CD4-positive, alpha-beta T cell treated with Interferon gamma for 1 hour (primary cell): ENCODE measurements at regions not wholly inside any gene's neighbourhood (a gene's known extent, or its start where the extent isn't known, plus 50 kb on each side); places are given as distances from the start of the nearest gene placed in this dataset.
"Not testable (repeated sequence)": the region's sequence is repeated elsewhere in the genome, so short reads cannot be mapped to it uniquely, and the experiment has no call there.

Experiments used
- DNase-seq: peaks from one replicate; pipeline ENCODE4 v3.0.0-alpha.2; 2020

DNA sequence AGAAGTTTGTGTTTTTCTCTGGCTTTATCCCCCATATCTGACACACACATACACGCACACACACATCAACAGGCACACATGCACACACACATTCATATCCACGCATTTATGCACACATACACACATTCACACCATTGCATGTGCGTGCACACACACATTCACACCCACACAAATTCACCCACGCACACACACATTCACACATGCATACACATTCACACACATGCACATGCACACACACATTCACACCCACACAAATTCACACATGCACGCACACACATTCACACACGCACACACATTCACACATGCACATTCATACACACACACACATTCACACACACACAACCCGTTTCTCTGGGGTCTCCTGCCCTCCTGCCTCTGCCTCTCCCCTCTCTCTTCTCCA, 264.2 kb downstream of the BCL11B start:
- DNase-seq = no peak

GRCh38 chr14:99009871-99010270, 262.1 kb downstream of the BCL11B start:
- no peak for DNase-seq

DNA sequence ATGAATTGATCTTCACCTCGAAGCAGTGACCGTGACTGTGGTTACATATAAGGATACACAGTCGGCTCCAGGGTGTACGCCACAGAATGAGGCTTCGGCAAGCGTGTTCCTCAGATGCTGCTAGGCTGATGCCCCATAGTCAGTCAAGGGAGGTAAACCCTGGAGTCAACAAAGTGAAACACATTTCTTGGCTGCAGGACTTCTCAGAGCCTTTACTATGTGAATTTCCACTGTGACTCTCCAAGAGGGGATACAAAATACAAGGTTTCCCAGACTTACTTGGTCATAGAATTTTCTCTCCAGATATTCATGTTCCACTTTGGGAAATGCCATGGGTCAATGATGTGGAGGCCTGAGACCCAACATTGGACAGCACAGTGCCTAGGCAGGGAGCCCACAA, 260.6 kb downstream of the BCL11B start:
- DNase-seq = no peak

- DNase-seq = no peak
Observed at GRCh38 chr14:99012703-99013102, 259.3 kb downstream of the BCL11B start.

DNA sequence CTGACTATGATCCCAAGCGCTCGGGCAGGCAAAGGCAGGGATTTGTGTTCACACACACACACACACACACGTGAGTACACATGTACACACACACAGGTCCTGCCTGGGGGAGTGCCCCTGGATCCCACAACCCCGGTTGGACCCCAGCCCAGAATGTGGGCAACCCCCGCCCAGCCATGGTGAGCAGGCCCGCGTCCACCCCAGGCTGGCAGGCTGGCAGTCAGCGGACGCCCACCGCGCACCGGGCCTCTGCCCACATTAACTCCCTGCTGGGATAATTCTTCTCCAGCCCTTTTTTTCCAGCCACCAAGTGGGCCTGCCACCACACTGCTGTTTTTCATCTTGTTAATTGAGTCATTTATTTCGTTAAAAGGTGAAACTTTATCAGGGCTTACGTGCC, 256.2 kb downstream of the BCL11B start:
- no peak for DNase-seq

- no peak for DNase-seq
Observed at GRCh38 chr14:99023371-99023770, 248.6 kb downstream of the BCL11B start.

GRCh38 chr14:99024926-99025325, 247.1 kb downstream of the BCL11B start:
- DNase-seq = no peak

- no peak for DNase-seq
Observed at GRCh38 chr14:99025418-99025817, 246.6 kb downstream of the BCL11B start.

- no peak for DNase-seq
Observed at GRCh38 chr14:99026471-99026870, 245.5 kb downstream of the BCL11B start.

DNA sequence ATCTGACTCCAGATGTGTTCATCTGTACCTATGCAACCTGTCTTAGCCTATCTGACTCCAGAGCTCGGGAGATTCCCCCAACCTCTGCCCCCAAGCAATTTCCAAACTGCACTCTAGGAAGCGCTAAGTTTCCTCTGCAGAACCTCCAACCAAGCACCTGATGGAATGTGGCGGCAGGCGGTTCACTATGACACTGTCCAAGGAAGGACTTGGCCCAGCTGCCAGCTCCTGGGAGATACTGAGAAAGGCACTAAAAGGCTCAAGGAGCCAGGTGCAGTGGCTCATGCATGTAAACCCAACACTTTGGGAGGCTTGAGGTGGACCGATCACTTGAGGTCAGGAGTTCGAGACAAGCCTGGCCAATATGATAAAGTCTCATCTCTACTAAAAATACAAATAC, 244.0 kb downstream of the BCL11B start:
- no peak for DNase-seq

DNA sequence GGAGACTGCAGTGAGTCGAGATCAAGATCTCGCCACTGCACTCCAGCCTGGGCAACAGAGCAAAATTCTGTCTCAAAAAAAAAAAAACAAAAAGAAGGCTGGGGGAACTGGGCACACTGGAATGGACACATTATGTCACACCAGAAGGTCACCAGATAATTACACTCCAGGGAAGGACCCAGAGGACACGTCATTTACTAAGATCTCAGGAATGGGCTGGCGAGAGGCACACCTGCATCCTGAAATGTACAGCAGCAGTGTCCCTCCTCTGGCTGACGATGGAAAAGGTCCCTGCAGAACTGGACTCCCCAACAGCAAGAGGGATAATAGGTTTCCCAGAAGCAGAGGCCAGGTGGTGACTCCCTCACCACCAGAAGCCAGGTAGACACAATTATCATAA, 243.5 kb downstream of the BCL11B start:
- no peak for DNase-seq

DNA sequence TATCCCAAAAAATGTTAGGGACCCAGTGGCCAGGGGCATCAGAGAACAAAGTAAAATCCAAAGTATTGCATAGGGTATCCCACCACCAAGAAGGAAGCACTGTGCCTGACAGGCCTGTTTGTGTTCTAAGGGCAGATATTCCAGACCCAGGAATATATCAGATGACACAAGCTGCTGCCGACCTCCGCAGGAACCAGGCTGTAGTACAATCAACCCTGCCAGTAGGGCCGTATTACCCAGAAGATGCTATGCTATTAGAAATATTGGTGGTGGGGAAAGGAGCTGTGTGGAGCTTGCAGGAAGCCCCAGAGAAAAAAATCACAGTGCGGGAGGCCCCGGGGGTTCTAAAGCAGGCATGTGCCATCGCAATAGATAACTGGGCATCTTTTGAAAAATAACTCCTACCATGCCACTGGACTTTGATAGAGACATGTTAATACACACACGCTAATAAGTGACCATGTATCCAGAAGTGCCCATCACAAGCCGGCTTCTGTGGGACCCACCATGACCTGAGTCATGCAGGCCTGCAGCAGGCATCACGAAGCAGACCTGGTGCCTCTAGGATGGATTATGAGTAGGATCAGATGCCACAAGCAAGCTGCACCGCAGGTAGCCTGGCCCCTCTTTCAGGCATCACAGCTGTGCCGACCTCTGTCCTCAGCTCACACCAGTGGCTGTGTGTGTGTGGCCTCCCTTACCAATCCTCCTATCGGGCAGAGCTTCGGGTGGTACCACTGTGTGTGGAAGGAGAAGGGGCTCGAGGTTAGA, 242.7 kb downstream of the BCL11B start:
- DNase-seq = no peak

DNA sequence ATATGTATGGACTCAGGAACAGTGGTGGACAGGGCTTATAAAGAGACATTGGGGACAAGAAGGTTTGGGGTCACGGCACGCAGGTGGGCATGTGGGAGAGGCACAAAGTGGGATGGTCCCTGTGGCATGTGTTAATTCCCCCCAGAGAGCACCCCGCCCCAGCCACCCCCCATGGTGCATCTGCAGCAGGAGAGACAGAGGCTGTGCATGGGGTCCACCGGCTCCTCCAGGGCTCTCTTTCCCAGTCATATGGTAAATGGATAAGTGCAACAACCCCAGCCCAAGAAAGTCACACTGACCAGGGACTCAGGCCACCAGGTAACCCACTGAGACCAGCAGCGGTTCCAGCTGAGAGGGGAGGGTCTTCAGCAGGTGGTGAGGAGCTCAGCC, 242.1 kb downstream of the BCL11B start:
- DNase-seq = no peak

DNA sequence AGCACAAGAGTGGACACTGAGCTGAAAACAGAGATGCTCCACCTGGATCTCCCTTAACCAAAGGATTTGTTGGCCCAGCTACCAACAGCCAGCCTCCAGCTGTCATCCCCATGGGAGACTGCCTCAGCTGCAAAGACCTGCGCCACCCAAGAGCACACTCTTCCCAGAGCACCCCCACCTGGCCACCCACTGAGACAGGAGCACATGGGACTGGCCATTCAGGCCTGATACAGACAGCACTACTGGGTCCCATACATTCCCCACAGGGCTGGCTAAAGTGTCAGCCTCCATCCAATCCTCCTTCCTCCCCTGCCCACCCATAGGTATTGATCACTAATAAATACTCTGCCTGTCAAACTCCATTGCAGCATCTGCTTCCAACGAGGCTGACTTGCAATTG, 241.5 kb downstream of the BCL11B start:
- no peak for DNase-seq

DNA sequence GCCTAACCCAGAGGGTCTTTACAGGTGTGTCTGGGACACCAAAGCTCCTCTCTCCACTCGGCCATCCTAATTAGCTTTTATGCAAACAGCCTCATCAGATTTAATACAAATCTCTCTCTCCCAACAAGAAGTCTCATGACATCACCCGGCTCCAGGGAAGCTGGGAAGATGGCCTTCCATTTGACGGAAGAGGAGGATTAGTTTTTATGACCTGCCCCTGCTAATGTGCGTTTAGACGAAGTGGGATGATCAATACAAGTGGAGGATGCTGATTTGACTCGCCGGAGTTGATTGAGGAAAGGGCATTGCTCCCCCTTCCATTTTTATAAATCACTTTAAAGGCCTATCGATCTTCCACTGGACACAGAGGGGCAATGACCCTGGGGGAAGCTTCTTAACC, 239.2 kb downstream of the BCL11B start:
- DNase-seq = no peak

- DNase-seq = no peak
Observed at GRCh38 chr14:99033951-99034350, 238.0 kb downstream of the BCL11B start.

DNA sequence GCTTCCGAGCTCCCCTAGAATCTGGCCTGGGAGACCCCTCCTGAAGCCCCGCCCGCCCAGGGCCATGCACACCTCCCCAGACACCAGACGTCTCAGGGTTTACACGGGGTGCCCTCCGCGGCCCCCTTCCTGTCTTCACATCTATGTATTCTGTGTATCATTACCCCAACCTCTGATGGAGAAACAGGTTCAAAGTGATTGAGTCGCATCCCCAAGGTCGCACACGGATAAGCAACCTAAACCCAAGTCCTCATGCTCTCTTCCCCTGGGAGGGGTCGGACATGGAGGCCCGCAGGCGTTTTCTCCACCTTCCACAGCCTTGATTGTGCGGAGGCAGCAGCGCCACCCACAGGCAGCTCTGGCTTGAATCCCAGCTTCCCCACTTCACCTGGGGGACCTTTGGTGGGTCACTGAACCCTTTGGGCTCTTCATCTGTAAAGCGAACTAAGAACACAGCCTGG, 237.3 kb downstream of the BCL11B start:
- no peak for DNase-seq

GRCh38 chr14:99035268-99035667, 236.7 kb downstream of the BCL11B start:
- no peak for DNase-seq

- DNase-seq = no peak
Observed at GRCh38 chr14:99035712-99036610, 236.0 kb downstream of the BCL11B start.

GRCh38 chr14:99036611-99037293, 235.2 kb downstream of the BCL11B start:
- DNase-seq = peak; percentile 47

- not testable (repeated sequence) for DNase-seq
Observed at GRCh38 chr14:99037326-99037725, 234.7 kb downstream of the BCL11B start.

GRCh38 chr14:99037777-99038430, 234.1 kb downstream of the BCL11B start:
- DNase-seq = no peak

DNA sequence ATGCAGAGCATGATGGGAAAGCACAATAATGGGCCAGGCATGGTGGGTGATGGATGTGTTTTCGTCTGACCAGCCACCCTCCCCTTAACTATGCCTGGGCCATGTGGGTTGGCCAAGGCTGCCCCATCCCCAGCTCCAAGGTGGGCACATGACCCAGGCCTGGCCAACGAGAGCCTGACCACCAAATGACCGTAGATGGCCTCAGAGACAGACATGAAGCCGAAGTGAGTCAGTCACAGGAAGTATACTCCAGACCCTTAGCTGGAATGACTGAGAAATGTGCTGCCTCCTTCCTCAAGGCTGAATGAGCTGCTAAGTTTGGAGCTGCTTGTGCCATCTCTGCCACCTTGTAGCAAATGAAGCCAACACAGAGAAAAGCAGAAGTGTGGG, 233.6 kb downstream of the BCL11B start:
- no peak for DNase-seq
